ENCODE measurements at regions not wholly inside any gene's neighbourhood (a gene's known extent, or its start where the extent isn't known, plus 50 kb on each side); places are given as distances from the start of the nearest gene placed in this dataset.
"Not testable (repeated sequence)": the region's sequence is repeated elsewhere in the genome, so short reads cannot be mapped to it uniquely, and the experiment has no call there.

DNA sequence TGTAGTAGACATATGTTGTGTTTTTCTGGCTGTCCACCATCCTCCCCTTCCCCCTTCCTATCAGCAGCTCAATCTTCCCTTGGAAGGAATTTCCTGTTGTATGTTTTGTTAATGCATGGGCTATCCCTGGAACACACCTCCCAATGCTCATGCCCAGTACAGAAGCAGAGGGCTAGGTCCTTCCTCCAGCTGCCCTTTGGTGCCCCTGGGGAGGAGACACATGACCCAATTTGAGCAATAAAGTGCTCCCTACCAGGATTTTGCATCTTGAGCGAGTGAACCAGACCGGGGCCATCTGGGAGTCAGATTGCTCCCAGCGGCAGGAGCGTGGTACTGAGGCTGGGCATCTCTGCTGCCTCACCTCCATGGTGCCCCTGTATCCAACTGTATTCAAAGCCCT is 141.5 kb upstream of the MED13 start:
- Histone ChIP-seq H3K4me1 (no peaks in the 10 kb centered on the region), H3K36me3 (no peaks in the 10 kb centered on the region), H3K4me3 (no peak overlapping the region), H3K27me3 (no peaks in the 10 kb centered on the region), H3K27ac (no peak overlapping the region), H3K9me3 (peaks cover 0 to 6% (median 0%) of the 10 kb centered on the region in 12 donors)
- DNase-seq, result no peak
- no peak for ATAC-seq
- TF ChIP-seq POLR2A (IDR thresholded peaks at IDR 0.05), result no peak
- no peak for TF ChIP-seq CTCF (IDR thresholded peaks at IDR 0.05)
- intact Hi-C loops (cut with DNase I), result no loop called here
- 58 to 100% (median 70%) methylated on average over 2 to 4 of the region's 4 CpGs for WGBS, 4 donors

- H3K4me1 ChIP-seq; H3K27ac ChIP-seq; H3K36me3 ChIP-seq; H3K4me3 ChIP-seq; DNase-seq; H3K27me3 ChIP-seq; ATAC-seq; intact Hi-C loops (cut with DNase I): not testable (repeated sequence)
- 78 to 83% (median 79%) methylated on average over 7 of the region's 7 CpGs for WGBS, 4 donors
- peaks cover 0 to 11% (median 0%) of the 10 kb centered on the region in 12 donors for H3K9me3 ChIP-seq
These were observed 132.1 kb upstream of the MED13 start for GRCh38 chr17:62197156-62197555.

GRCh38 chr17:62196587-62196986 is 131.5 kb upstream of the MED13 start:
- ATAC-seq; DNase-seq; H3K4me3 ChIP-seq; H3K4me1 ChIP-seq; H3K27me3 ChIP-seq; intact Hi-C loops (cut with DNase I); H3K36me3 ChIP-seq; H3K27ac ChIP-seq: not testable (repeated sequence)
- H3K9me3 ChIP-seq, result peaks cover 0 to 11% (median 0%) of the 10 kb centered on the region in 12 donors
- 91 to 97% (median 95%) methylated on average over 3 of the region's 3 CpGs for WGBS, 4 donors

DNA sequence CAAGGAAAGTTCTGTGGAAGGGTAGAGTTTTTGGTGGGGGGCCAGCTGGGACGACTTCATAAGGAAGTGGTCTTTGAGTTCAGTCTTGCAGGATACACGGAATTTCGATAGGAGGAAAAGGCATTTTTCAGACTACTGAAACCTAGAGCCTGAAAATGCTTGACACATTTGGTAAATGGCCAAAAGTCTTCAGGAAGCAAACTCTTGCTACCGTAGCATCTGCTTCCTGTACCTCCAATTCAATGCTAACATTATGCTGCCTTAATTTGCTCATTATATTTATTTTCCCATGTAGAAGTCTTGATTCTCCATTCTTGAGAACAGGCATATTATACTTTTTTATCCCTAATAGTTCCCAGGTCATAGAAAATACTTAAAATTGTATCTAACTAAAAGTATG is 129.3 kb upstream of the MED13 start:
- TF ChIP-seq CTCF (IDR thresholded peaks at IDR 0.05) (no peak), POLR2A (IDR thresholded peaks at IDR 0.05) (no peak)
- no peak overlapping the region for H3K27ac ChIP-seq
- ATAC-seq (no peak), DNase-seq (no peak)
- 43 to 54% (median 48%) methylated on average over 4 of the region's 4 CpGs for WGBS, 4 donors
- H3K9me3 ChIP-seq, result peaks cover 0 to 11% (median 0%) of the 10 kb centered on the region in 12 donors
- H3K4me1 ChIP-seq, result no peaks in the 10 kb centered on the region
- H3K4me3 ChIP-seq, result no peak overlapping the region
- intact Hi-C loops (cut with DNase I), result no loop called here
- no peaks in the 10 kb centered on the region for H3K36me3 ChIP-seq
- peaks cover 0 to 3% (median 0%) of the 10 kb centered on the region in 9 donors for H3K27me3 ChIP-seq

DNA sequence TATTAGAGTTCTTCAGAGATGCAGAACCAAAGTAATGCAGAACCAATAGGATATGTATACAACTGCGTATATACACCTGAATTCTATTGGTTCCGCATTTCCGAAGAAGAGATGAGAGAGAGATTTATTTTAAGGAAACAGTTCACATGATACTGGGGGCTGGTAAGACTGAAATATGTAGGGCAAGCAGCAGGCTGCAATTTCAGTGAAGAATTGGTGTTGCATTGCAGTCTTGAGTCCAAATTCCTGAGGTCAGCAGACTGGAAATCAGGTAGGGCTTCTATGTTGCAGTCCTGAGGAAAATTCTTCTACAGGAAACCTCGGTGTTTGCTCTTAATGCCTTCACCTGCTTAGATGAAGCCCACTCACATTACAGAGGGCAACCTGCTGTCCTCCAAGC is 128.2 kb upstream of the MED13 start:
- H3K36me3 ChIP-seq, result no peaks in the 10 kb centered on the region
- no peak for TF ChIP-seq CTCF (IDR thresholded peaks at IDR 0.05)
- no peak for TF ChIP-seq POLR2A (IDR thresholded peaks at IDR 0.05)
- no peak overlapping the region for H3K27ac ChIP-seq
- no peaks in the 10 kb centered on the region for H3K4me1 ChIP-seq
- H3K27me3 ChIP-seq, result peaks cover 0 to 3% (median 0%) of the 10 kb centered on the region in 9 donors
- 91 to 95% (median 92%) methylated on average over 4 of the region's 4 CpGs for WGBS, 4 donors
- intact Hi-C loops (cut with DNase I), result no loop called here
- no peak for DNase-seq
- no peak overlapping the region for H3K4me3 ChIP-seq
- no peak for ATAC-seq
- H3K9me3 ChIP-seq, result peaks cover 0 to 11% (median 0%) of the 10 kb centered on the region in 12 donors

All from heart left ventricle (tissue), 16 donors.